ENCODE measurements at regions not wholly inside any gene's neighbourhood (a gene's known extent, or its start where the extent isn't known, plus 50 kb on each side); places are given as distances from the start of the nearest gene placed in this dataset.
"Not testable (repeated sequence)": the region's sequence is repeated elsewhere in the genome, so short reads cannot be mapped to it uniquely, and the experiment has no call there.

DNA sequence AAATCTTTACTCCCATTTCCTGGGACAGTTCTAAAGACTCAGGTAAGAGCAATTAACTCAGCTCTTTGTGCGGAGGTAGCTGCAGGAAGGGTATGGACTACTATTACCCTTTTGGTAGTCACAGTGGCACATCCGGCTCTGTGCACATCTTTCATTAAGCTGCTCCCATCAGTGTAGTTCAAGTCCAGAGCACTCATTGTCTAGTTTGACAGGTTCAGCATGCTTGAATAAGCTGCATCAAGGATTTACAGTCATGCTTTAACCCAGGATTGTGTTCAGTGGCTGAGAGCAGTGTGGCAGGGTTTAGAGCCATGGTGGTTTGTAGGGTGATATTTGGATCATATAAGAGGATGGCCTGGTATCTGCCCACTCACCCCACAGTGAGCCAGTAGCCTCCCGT, 478.4 kb upstream of the NDN start:
- H3K27ac ChIP-seq (ENCODE audit: low read depth, low read length); H3K36me3 ChIP-seq (ENCODE audit: insufficient read depth, low read length); H3K27ac Mint-ChIP-seq; intact Hi-C loops (cut with micrococcal nuclease); H3K4me3 Mint-ChIP-seq; POLR2A ChIA-PET (ENCODE audit: partially characterized antibody); H3K36me3 Mint-ChIP-seq; CTCF ChIA-PET (ENCODE audit: partially characterized antibody); H3K27me3 Mint-ChIP-seq; H3K9me3 ChIP-seq (ENCODE audit: control insufficient read depth in 1 of 2, low read length in 2 of 2); H3K4me1 Mint-ChIP-seq; H3K9me3 Mint-ChIP-seq; DNase-seq; H3K4me3 ChIP-seq (ENCODE audit: low read length in 2 of 2); H3K4me1 ChIP-seq (ENCODE audit: insufficient read depth, low read length); H3K27me3 ChIP-seq (ENCODE audit: insufficient read depth, low read length): not testable (repeated sequence)

DNA sequence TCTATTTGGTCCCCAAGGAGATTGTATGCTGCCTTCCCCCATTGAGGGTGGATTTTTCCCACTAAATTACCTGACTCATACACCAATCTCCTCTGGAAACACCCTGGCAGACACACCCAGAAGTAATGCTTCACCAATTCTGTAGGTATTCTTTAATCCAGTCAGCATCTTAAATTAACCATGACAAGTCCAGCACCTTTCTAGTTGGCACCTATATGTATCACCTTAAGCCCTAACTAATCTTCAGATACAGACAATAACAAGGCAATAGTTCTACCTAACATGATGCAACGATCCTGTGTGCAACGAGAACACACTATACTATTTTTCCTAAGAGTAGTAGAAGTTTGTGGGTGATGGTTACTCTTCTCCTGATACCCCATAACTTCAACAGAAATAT, 473.3 kb upstream of the NPAP1 start:
- H3K36me3 ChIP-seq (ENCODE audit: insufficient read depth, low read length); H3K4me1 ChIP-seq (ENCODE audit: insufficient read depth, low read length); H3K4me1 Mint-ChIP-seq; H3K27me3 Mint-ChIP-seq; H3K4me3 ChIP-seq (ENCODE audit: low read length in 2 of 2); H3K9me3 ChIP-seq (ENCODE audit: control insufficient read depth in 1 of 2, low read length in 2 of 2); H3K9me3 Mint-ChIP-seq; intact Hi-C loops (cut with micrococcal nuclease); H3K27me3 ChIP-seq (ENCODE audit: insufficient read depth, low read length); H3K27ac Mint-ChIP-seq; POLR2A ChIA-PET (ENCODE audit: partially characterized antibody); CTCF ChIA-PET (ENCODE audit: partially characterized antibody); H3K36me3 Mint-ChIP-seq; H3K27ac ChIP-seq (ENCODE audit: low read depth, low read length); H3K4me3 Mint-ChIP-seq; DNase-seq: not testable (repeated sequence)

DNA sequence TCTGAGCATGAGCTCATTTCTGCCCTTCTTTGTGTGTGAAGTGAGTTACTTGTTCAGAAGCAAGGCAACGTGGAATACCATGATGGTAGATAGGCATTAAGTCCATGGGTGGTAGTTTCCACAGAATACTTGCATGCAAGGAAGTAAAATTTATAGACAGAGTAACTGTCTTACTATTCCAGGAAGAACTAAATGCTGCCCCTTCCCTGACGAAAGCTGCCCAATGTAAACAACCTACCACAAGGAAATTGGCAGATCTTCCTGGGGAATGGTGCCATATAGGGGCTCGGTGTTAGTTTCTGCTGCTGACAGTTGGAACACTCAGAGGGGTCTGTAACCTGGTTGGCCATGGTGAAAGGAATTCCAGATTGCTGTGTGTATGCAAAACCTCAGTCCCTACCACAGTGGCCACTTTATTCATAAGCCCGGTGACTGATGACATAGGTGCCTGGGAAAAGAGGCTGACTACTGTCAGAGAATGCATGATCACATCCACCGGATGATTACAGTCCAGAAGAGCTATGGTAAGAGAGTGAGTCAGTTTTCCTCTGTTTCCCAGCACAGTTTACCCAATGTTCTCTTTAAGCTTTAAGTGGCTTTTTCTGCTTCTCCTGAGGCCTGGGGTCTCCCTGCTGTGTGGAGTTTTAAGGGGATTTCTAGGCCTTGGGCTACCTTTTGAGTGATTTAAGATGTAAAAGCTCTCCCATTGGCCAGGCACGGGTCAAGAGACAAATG, 463.7 kb upstream of the NPAP1 start:
- H3K4me1 Mint-ChIP-seq; H3K36me3 ChIP-seq (ENCODE audit: insufficient read depth, low read length); H3K27me3 ChIP-seq (ENCODE audit: insufficient read depth, low read length); H3K27ac ChIP-seq (ENCODE audit: low read depth, low read length); DNase-seq; H3K27ac Mint-ChIP-seq; H3K4me1 ChIP-seq (ENCODE audit: insufficient read depth, low read length); H3K4me3 ChIP-seq (ENCODE audit: low read length in 2 of 2); H3K4me3 Mint-ChIP-seq; intact Hi-C loops (cut with micrococcal nuclease); POLR2A ChIA-PET (ENCODE audit: partially characterized antibody); H3K36me3 Mint-ChIP-seq; H3K9me3 ChIP-seq (ENCODE audit: control insufficient read depth in 1 of 2, low read length in 2 of 2); H3K27me3 Mint-ChIP-seq; CTCF ChIA-PET (ENCODE audit: partially characterized antibody): not testable (repeated sequence)
- peaks cover 0 to 16% (median 3%) of the 10 kb centered on the region in 8 donors for H3K9me3 Mint-ChIP-seq

DNA sequence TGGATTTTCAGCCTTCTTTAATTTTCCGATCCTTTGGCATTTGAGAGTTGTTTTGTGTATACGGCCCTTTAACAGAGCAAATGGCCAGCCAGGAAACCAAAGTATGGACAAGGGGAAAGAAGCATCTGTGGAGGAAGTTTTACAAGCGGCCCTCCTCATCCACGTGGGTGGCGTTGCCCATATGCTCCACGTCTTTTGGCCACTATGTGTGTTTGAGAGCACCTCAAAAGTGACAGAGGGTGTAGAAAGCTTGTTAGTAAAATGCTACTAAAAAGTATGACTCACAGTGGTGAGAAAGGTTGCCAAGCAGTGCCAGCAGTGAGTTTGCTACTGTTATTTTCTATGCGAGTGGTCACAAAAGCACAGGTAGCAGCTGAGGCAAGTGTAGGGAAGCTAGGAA, 451.8 kb upstream of the NPAP1 start:
- H3K9me3 Mint-ChIP-seq: peaks cover 2 to 13% (median 3%) of the 10 kb centered on the region in 8 donors
- DNase-seq: no peak
- intact Hi-C loops (cut with micrococcal nuclease): no loop called here
- Histone ChIP-seq H3K4me3 (ENCODE audit: low read length in 2 of 2) (no peak overlapping the region), H3K4me1 (ENCODE audit: insufficient read depth, low read length) (no peaks in the 10 kb centered on the region), H3K27ac (ENCODE audit: low read depth, low read length) (no peak overlapping the region), H3K27me3 (ENCODE audit: insufficient read depth, low read length) (no peaks in the 10 kb centered on the region), H3K36me3 (ENCODE audit: insufficient read depth, low read length) (no peaks in the 10 kb centered on the region), H3K9me3 (ENCODE audit: control insufficient read depth in 1 of 2, low read length in 2 of 2) (no peaks in the 10 kb centered on the region)
- H3K4me3 Mint-ChIP-seq: no peak overlapping the region
- ChIA-PET CTCF (ENCODE audit: partially characterized antibody) (no interaction called here), POLR2A (ENCODE audit: partially characterized antibody) (no interaction called here)
- no peaks in the 10 kb centered on the region for H3K36me3 Mint-ChIP-seq
- no peaks in the 10 kb centered on the region for H3K27me3 Mint-ChIP-seq
- H3K4me1 Mint-ChIP-seq: no peaks in the 10 kb centered on the region
- H3K27ac Mint-ChIP-seq: no peak overlapping the region

DNA sequence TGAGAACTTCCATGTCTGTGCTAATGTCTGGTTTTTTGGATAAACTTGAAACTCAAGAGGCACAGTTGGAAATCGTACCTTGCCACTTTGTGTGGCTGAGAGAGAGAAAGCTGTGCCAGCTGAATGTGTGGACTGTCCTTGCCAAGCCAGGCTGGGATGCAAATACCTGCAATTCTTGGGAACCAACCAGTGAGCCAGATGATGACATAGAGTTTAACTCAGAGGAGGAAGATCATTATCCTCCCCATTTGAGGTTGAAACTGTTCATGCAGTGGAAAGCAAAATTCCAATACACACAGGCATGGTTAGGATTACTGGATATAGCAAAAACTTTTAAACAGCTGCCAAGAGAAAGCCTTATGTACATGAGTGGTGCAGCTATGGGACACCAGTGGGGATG, 451.4 kb upstream of the NPAP1 start:
- DNase-seq: no peak
- no peaks in the 10 kb centered on the region for H3K27me3 ChIP-seq (ENCODE audit: insufficient read depth, low read length)
- Mint-ChIP-seq H3K4me1 (no peaks in the 10 kb centered on the region), H3K9me3 (peaks cover 2 to 16% (median 5%) of the 10 kb centered on the region in 8 donors), H3K27ac (no peak overlapping the region), H3K36me3 (no peaks in the 10 kb centered on the region), H3K4me3 (no peak overlapping the region), H3K27me3 (no peaks in the 10 kb centered on the region)
- intact Hi-C loops (cut with micrococcal nuclease): no loop called here
- no peak overlapping the region for H3K27ac ChIP-seq (ENCODE audit: low read depth, low read length)
- ChIA-PET POLR2A (ENCODE audit: partially characterized antibody) (no interaction called here), CTCF (ENCODE audit: partially characterized antibody) (no interaction called here)
- no peak overlapping the region for H3K4me3 ChIP-seq (ENCODE audit: low read length in 2 of 2)
- no peaks in the 10 kb centered on the region for H3K4me1 ChIP-seq (ENCODE audit: insufficient read depth, low read length)
- no peaks in the 10 kb centered on the region for H3K36me3 ChIP-seq (ENCODE audit: insufficient read depth, low read length)
- H3K9me3 ChIP-seq (ENCODE audit: control insufficient read depth in 1 of 2, low read length in 2 of 2): no peaks in the 10 kb centered on the region

DNA sequence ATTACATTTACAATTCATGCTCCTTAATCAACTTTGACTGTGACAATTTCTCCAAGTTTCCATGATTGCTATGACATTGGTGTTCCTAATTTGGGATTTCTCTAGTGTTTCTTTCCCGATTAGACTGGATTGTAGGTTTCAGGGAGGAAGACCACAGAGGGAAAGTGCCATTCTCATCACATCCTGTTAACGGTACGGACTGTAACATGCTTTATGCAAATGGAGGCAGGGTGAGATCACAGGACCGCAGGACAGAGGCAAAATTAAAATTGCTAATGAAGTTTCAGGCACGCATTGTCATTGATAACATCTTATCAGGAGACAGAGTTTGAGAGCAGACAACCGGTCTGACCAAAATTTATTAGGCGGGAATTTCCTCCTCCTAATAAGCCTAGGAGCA, 446.7 kb upstream of the NPAP1 start:
- H3K4me3 Mint-ChIP-seq: not testable (repeated sequence)

DNA sequence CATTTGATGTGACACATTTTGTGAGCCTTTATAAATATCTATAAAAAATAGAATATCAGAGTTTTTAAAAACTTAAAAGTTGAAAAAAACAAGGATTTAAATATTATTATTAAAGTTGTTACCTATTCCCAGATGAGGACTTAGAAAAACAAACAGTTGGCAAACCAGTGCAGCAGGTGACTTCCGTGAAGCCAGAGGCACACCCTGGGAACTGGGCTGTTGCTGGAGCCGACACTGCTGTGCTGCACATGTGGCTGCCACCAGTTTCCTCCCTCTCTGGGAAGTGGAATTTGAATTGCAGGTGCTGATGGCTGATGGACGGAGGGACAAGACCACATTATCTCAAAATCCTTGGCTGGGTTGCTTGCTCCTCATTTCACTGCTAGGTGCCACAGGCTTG, 442.4 kb upstream of the NPAP1 start:
- H3K4me3 ChIP-seq (ENCODE audit: low read length in 2 of 2); H3K4me1 ChIP-seq (ENCODE audit: insufficient read depth, low read length); H3K27me3 Mint-ChIP-seq; H3K27me3 ChIP-seq (ENCODE audit: insufficient read depth, low read length); H3K27ac ChIP-seq (ENCODE audit: low read depth, low read length); H3K4me1 Mint-ChIP-seq; DNase-seq; H3K4me3 Mint-ChIP-seq; H3K36me3 Mint-ChIP-seq; H3K36me3 ChIP-seq (ENCODE audit: insufficient read depth, low read length); POLR2A ChIA-PET (ENCODE audit: partially characterized antibody); H3K9me3 ChIP-seq (ENCODE audit: control insufficient read depth in 1 of 2, low read length in 2 of 2); H3K27ac Mint-ChIP-seq; intact Hi-C loops (cut with micrococcal nuclease); CTCF ChIA-PET (ENCODE audit: partially characterized antibody): not testable (repeated sequence)
- H3K9me3 Mint-ChIP-seq: peaks cover 0 to 17% (median 9%) of the 10 kb centered on the region in 8 donors

More for the DNA sequence above, 446.7 kb upstream of the NPAP1 start:
- DNase-seq; H3K36me3 Mint-ChIP-seq; H3K4me1 ChIP-seq (ENCODE audit: insufficient read depth, low read length); H3K27me3 Mint-ChIP-seq; H3K27me3 ChIP-seq (ENCODE audit: insufficient read depth, low read length); H3K27ac ChIP-seq (ENCODE audit: low read depth, low read length); intact Hi-C loops (cut with micrococcal nuclease); H3K36me3 ChIP-seq (ENCODE audit: insufficient read depth, low read length); H3K27ac Mint-ChIP-seq; POLR2A ChIA-PET (ENCODE audit: partially characterized antibody); H3K4me3 ChIP-seq (ENCODE audit: low read length in 2 of 2); CTCF ChIA-PET (ENCODE audit: partially characterized antibody); H3K4me1 Mint-ChIP-seq; H3K9me3 ChIP-seq (ENCODE audit: control insufficient read depth in 1 of 2, low read length in 2 of 2): not testable (repeated sequence)
- peaks cover 3 to 13% (median 7%) of the 10 kb centered on the region in 8 donors for H3K9me3 Mint-ChIP-seq

DNA sequence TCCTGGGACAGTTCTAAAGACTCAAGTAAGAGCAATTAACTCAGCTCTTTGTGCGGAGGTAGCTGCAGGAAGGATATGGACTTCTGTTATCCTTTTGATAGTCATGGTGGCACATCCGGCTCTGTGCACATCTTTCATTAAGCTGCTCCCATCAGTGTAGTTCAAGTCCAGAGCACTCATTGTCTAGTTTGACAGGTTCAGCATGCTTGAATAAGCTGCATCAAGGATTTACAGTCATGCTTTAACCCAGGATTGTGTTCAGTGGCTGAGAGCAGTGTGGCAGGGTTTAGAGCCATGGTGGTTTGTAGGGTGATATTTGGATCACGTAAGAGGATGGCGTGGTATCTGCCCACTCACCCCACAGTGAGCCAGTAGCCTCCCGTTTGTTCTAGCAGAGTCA, 435.0 kb upstream of the NPAP1 start:
- H3K4me1 ChIP-seq (ENCODE audit: insufficient read depth, low read length); H3K4me1 Mint-ChIP-seq; H3K27me3 Mint-ChIP-seq; DNase-seq; H3K27ac ChIP-seq (ENCODE audit: low read depth, low read length); intact Hi-C loops (cut with micrococcal nuclease); H3K36me3 Mint-ChIP-seq; H3K27ac Mint-ChIP-seq; H3K36me3 ChIP-seq (ENCODE audit: insufficient read depth, low read length); H3K4me3 Mint-ChIP-seq; H3K4me3 ChIP-seq (ENCODE audit: low read length in 2 of 2); POLR2A ChIA-PET (ENCODE audit: partially characterized antibody); H3K9me3 Mint-ChIP-seq; CTCF ChIA-PET (ENCODE audit: partially characterized antibody); H3K9me3 ChIP-seq (ENCODE audit: control insufficient read depth in 1 of 2, low read length in 2 of 2); H3K27me3 ChIP-seq (ENCODE audit: insufficient read depth, low read length): not testable (repeated sequence)

All from CD4-positive, alpha-beta memory T cell (primary cell).